Glomerular visceral epithelial cell (primary cell): ENCODE measurements at regions not wholly inside any gene's neighbourhood (a gene's known extent, or its start where the extent isn't known, plus 50 kb on each side); places are given as distances from the start of the nearest gene placed in this dataset.
A peak's percentile ranks its signal among the peaks of the same experiment; 100 is the strongest.
"Not testable (repeated sequence)": the region's sequence is repeated elsewhere in the genome, so short reads cannot be mapped to it uniquely, and the experiment has no call there.

Experiments
- DNase-seq: peaks from one replicate; pipeline ENCODE4 v3.0.0-alpha.2; 2016; ENCODE audit errors: extremely low spot score

- DNase-seq, result not testable (repeated sequence)
Observed at GRCh38 chr4:160481696-160482690, 1379.1 kb downstream of the RAPGEF2 start.

- DNase-seq, result no peak
Observed at GRCh38 chr4:160485071-160485687, 1382.3 kb downstream of the RAPGEF2 start.

GRCh38 chr4:160492181-160492580 is 1389.3 kb downstream of the RAPGEF2 start:
- no peak for DNase-seq

GRCh38 chr4:160493206-160493605 is 1390.3 kb downstream of the RAPGEF2 start:
- no peak for DNase-seq

- no peak for DNase-seq
Observed at GRCh38 chr4:160495356-160495755, 1392.5 kb downstream of the RAPGEF2 start.

- DNase-seq, result no peak
Observed at GRCh38 chr4:160498211-160498610, 1395.3 kb downstream of the RAPGEF2 start.

- DNase-seq, result no peak
Observed at GRCh38 chr4:160505724-160506123, 1402.8 kb downstream of the RAPGEF2 start.

- DNase-seq, result peak; percentile 33
Observed at GRCh38 chr4:160510928-160511327, 1408.0 kb downstream of the RAPGEF2 start.

GRCh38 chr4:160514126-160514525 is 1411.2 kb downstream of the RAPGEF2 start:
- DNase-seq, result peak; percentile 65

GRCh38 chr4:160523231-160523630 is 1420.4 kb downstream of the RAPGEF2 start:
- peak; percentile 5 for DNase-seq

GRCh38 chr4:160537681-160538080 is 1434.8 kb downstream of the RAPGEF2 start:
- DNase-seq, result no peak

GRCh38 chr4:160546201-160546600 is 1443.3 kb downstream of the RAPGEF2 start:
- DNase-seq, result no peak

- DNase-seq, result not testable (repeated sequence)
Observed at GRCh38 chr4:160549951-160550519, 1447.2 kb downstream of the RAPGEF2 start.

- no peak for DNase-seq
Observed at GRCh38 chr4:160562661-160563060, 1459.8 kb downstream of the RAPGEF2 start.

GRCh38 chr4:160563552-160564282 is 1460.8 kb downstream of the RAPGEF2 start:
- no peak for DNase-seq

- DNase-seq, result no peak
Observed at GRCh38 chr4:160567634-160568033, 1464.8 kb downstream of the RAPGEF2 start.

- no peak for DNase-seq
Observed at GRCh38 chr4:160570271-160570670, 1467.4 kb downstream of the RAPGEF2 start.

- DNase-seq, result not testable (repeated sequence)
Observed at GRCh38 chr4:160574272-160574671, 1471.4 kb downstream of the RAPGEF2 start.

- no peak for DNase-seq
Observed at GRCh38 chr4:160580581-160580980, 1477.7 kb downstream of the RAPGEF2 start.

GRCh38 chr4:160592258-160592657 is 1489.4 kb downstream of the RAPGEF2 start:
- no peak for DNase-seq

- no peak for DNase-seq
Observed at GRCh38 chr4:160595646-160596045, 1492.8 kb downstream of the RAPGEF2 start.

GRCh38 chr4:160604541-160604940 is 1501.7 kb downstream of the RAPGEF2 start:
- no peak for DNase-seq
